A673 (cell line): ENCODE measurements at regions not wholly inside any gene's neighbourhood (a gene's known extent, or its start where the extent isn't known, plus 50 kb on each side); places are given as distances from the start of the nearest gene placed in this dataset.

Source experiments
- BruUV-seq: library from RNA; stranded (reverse); fragments of 400-500 nt; replicated peaks from 2 replicates; lab custom pipeline; 2021; lab: Mats Ljungman, UMichigan
- CTCF ChIA-PET: fragments of 300-600 bp; sonication (Branson Sonifier 250); formaldehyde crosslinking; loops from one replicate; lab custom pipeline; 2022; ENCODE audit warnings: antibody characterized with exemption; lab: Charles Lee
- POLR2A ChIA-PET: fragments of 300-600 bp; sonication (Branson Sonifier 250); formaldehyde crosslinking; loops from one replicate; lab custom pipeline; 2022; ENCODE audit warnings: antibody characterized with exemption; ENCODE audit not compliant: low non-redundant PET; lab: Charles Lee
- DNase-seq: peaks from one replicate; pipeline ENCODE4 v3.0.0-alpha.2; 2015; ENCODE audit warnings: low spot score
- H3K27ac ChIP-seq: fragments of 200-600 bp; sonication (generic); 2 replicates; pipeline ENCODE4 v1.5.1; 2016; ENCODE audit warnings: mixed run types, low read depth, mild to moderate bottlenecking, mixed read lengths, antibody characterized with exemption, low read length; ENCODE audit not compliant: poor library complexity, severe bottlenecking
- H3K27me3 ChIP-seq: fragments of 200-600 bp; sonication (generic); replicated peaks from 2 replicates; pipeline ENCODE4 v1.6.1; 2017; ENCODE audit warnings: mixed run types, low read depth, mild to moderate bottlenecking, mixed read lengths, antibody characterized with exemption, low read length; ENCODE audit not compliant: insufficient read depth, poor library complexity
- H3K36me3 ChIP-seq: fragments of 200-600 bp; sonication (generic); 2 replicates; pipeline ENCODE4 v1.6.1; 2016; ENCODE audit warnings: mixed run types, mild to moderate bottlenecking, mixed read lengths, antibody characterized with exemption, low read length; ENCODE audit not compliant: insufficient read depth, poor library complexity, severe bottlenecking
- H3K4me1 ChIP-seq: fragments of 200-600 bp; sonication (generic); 2 replicates; pipeline ENCODE4 v1.6.1; 2017; ENCODE audit warnings: mixed run types, mild to moderate bottlenecking, mixed read lengths, antibody characterized with exemption, low read length; ENCODE audit not compliant: insufficient read depth, poor library complexity, severe bottlenecking
- H3K4me3 ChIP-seq: fragments of 200-600 bp; sonication (generic); 2 replicates; pipeline ENCODE4 v1.5.1; 2016; ENCODE audit warnings: low read depth, mixed run types, mild to moderate bottlenecking, mixed read lengths, low read length; ENCODE audit not compliant: poor library complexity, severe bottlenecking
- H3K9me3 ChIP-seq: fragments of 200-600 bp; sonication (generic); 2 replicates; pipeline ENCODE4 v1.6.1; 2016; ENCODE audit warnings: mixed run types, low read depth, mild to moderate bottlenecking, mixed read lengths, antibody characterized with exemption, low read length; ENCODE audit not compliant: poor library complexity, severe bottlenecking
- CTCF ChIP-seq: fragments of 300-800, 200-600 bp; sonication (generic); conservative IDR thresholded peaks from 2 replicates; pipeline ENCODE4 v1.5.1; 2017; ENCODE audit warnings: low read depth, mild to moderate bottlenecking, antibody characterized with exemption, low read length, moderate library complexity, mixed read lengths
- EZH2 ChIP-seq: fragments of 200-600 bp; sonication (generic); IDR thresholded peaks from 2 replicates; pipeline ENCODE4 v1.6.1; 2017; ENCODE audit warnings: borderline replicate concordance, low read depth, mild to moderate bottlenecking, mixed read lengths, antibody characterized with exemption, low read length; ENCODE audit not compliant: poor library complexity, severe bottlenecking
- intact Hi-C: fragments of 100-400 bp; cut with micrococcal nuclease; formaldehyde crosslinking; loops from one replicate; pipeline ENCODE4 v1.10.0; 2022; ENCODE audit not compliant: unreplicated experiment

GRCh38 chr16:51649631-51650030 is 498.6 kb upstream of the SALL1 start:
- no peaks in the 10 kb centered on the region for H3K27me3 ChIP-seq
- H3K4me3 ChIP-seq, result no peak overlapping the region
- no peak overlapping the region for H3K27ac ChIP-seq
- TF ChIP-seq EZH2 (no peak), CTCF (no peak)
- no peak for DNase-seq
- H3K36me3 ChIP-seq, result no peaks in the 10 kb centered on the region
- CTCF ChIA-PET, result no interaction called here
- intact Hi-C loops, result no loop called here
- no peaks in the 10 kb centered on the region for H3K4me1 ChIP-seq
- POLR2A ChIA-PET, result no interaction called here
- no peaks in the 10 kb centered on the region for H3K9me3 ChIP-seq
- BruUV-seq, result no TSS peak

GRCh38 chr16:51648526-51648925 is 497.5 kb upstream of the SALL1 start:
- Histone ChIP-seq H3K9me3 (no peaks in the 10 kb centered on the region), H3K27me3 (no peaks in the 10 kb centered on the region), H3K27ac (no peak overlapping the region), H3K4me3 (no peak overlapping the region), H3K36me3 (no peaks in the 10 kb centered on the region), H3K4me1 (no peaks in the 10 kb centered on the region)
- CTCF ChIA-PET, result no interaction called here
- no TSS peak for BruUV-seq
- TF ChIP-seq EZH2 (no peak), CTCF (no peak)
- no peak for DNase-seq
- intact Hi-C loops, result no loop called here
- POLR2A ChIA-PET, result no interaction called here

- H3K4me3 ChIP-seq, result no peak overlapping the region
- H3K36me3 ChIP-seq, result no peaks in the 10 kb centered on the region
- CTCF ChIA-PET, result no interaction called here
- H3K27ac ChIP-seq, result no peak overlapping the region
- BruUV-seq, result no TSS peak
- no peak for TF ChIP-seq CTCF
- no peak for TF ChIP-seq EZH2
- no peak for DNase-seq
- H3K4me1 ChIP-seq, result peaks cover 25% of the 10 kb centered on the region
- intact Hi-C loops, result no loop called here
- H3K9me3 ChIP-seq, result no peaks in the 10 kb centered on the region
- H3K27me3 ChIP-seq, result no peaks in the 10 kb centered on the region
- POLR2A ChIA-PET, result no interaction called here
Measured at GRCh38 chr16:51641191-51641765, 490.2 kb upstream of the SALL1 start.
